Hematopoietic multipotent progenitor cell treated with erythropoietin and hydrocortisone succinate and interleukin-3 and kit ligand, for 17 days (in vitro differentiated cells): ENCODE measurements at regions not wholly inside any gene's neighbourhood (a gene's known extent, or its start where the extent isn't known, plus 50 kb on each side); places are given as distances from the start of the nearest gene placed in this dataset.

ENCODE experiments used
- DNase-seq: peaks from one replicate; pipeline ENCODE4 v3.0.0-alpha.2; 2015; ENCODE audit warnings: low spot score

DNA sequence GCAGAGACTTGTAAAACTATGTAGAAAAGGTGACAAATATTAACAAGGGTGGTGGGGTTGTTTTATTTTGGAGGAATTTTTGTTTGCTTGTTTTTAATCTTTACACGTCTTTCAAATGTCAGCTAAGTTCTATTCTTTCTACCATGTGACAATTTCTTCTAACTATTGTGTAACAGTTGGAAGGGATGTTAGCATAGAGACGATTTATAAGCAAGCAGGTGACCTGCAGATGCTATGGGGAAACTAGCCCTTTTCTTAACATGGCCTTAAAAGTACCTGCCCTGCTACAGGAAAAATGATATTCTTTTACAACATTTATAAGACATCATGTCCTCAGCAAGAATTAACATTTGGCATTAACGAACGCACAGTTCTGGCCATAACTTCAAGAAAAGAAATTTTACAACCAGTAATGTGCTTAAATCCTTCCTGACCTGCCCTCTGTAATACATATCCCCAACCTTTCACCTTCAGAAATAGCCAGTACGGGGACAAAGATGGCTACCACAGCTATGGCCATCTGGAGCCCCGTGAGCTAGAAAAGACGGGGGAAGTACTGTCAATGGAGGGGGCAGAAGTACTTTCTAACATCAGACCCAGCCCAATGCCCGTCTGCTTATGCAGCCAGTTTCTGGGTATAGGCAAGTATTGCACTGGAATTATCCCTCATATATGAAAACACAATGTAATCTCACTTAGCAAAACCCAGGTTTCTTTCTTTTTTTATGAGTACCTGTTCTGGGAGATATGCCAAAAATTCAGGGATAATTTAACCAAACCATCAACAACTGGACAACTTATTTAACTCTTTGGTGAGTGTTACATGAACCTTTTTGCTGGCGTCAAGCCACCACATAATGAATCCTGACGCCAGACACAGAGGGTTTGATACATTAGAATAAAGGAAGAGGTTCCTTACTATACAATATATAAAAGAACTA is 67.7 kb upstream of the NR2F2 start:
- no peak for DNase-seq

DNA sequence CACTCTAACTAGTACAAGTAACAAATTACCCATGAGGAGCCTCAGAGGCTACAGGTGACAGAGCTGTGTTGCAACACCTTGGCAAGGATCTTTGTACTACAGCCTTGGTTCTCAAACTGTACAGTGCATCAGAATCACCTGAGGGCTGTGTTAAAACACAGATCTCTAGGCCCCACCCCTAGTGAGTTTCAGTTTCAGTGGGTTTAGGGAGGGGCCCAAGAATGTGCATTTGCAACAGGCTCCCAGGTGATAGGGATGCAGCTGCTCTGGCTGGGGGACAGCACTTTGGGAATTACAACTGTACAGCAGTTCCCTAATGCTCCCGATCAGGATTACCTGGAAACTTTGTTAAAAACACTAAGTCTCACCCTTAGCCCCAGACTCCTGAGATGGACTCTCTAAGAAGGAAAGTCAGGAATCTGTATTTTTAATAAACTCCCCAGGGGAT is 66.1 kb upstream of the NR2F2 start:
- DNase-seq, result no peak

DNA sequence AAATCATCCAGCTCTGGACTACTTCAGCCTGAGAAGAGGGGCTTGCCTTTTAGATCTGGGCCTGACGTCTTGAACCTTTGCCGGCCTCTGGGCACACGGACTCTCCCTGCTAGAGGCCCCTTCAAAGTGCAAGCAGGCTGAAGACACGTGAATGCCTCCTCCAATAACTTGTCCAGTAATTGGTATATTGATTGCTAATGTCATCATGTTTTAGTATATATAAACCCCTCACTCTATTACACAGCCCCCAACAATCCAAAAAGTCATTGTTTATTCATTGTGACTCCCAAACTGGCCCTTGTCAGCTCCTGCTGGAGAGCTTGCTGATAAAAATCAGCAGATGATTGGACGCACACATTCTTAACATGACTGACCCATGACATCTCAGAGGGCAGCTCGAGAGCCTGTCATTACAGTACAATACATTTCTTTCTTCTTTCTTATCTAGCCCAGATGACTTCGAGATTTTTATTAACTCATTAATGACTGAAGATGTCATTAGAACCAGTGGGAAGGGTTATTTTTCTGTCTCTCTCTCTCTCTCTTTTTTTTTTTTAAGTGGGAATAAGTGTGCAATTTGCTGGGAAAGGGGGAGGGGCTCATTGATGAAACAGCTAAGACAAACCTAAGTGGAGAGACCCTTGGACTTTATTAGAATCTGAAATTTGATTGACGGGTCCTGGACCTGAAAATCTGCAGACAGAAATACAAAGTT is 65.5 kb upstream of the NR2F2 start:
- no peak for DNase-seq

GRCh38 chr15:96266456-96266855 is 64.0 kb upstream of the NR2F2 start:
- DNase-seq, result no peak

DNA sequence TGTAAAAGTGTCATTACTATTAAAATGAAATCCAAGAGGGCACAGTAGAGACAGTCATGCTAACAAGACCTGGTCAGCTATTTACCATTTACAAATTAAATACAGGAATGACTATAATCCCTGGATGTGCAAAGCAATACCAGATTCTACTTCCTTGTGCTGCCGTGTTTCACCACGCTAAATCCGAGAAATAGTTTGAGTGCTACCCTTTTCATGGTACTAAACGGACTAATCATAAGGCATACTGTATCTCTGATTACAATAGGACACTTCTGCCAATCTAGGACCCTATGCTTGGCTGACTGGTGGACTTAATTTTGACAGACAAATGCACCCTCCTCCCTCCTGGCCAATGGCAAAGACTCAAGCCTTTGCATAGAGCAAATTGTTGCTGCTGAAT is 63.0 kb upstream of the NR2F2 start:
- DNase-seq, result no peak

- DNase-seq, result no peak
Measured at GRCh38 chr15:96268442-96269204, 61.9 kb upstream of the NR2F2 start.

DNA sequence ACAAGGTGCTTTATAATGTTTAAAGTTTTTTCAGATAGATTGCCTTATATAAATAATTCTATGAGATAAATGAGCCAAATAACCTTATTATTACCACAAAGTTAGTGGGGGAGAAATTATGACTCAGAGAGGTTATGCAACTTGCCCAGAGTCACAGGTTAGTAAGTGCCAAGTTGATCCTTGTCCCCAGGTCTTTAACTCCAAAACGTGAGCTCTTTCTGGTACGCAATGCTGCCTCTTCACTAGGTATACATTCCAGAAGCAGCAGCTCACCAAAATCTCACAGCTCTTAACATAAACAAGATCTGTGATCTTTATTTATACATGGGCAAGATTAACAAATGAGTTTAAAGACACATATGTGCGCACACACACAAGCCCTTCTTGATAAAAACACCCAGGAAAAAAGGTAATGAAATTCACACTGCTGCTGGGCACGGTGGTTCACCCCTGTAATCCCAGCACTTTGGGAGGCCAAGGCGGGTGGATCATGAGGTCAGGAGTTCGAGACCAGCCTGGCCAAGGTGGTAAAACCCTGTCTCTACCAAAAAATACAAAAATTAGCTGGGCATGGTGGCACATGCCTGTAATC is 59.8 kb upstream of the NR2F2 start:
- no peak for DNase-seq

DNA sequence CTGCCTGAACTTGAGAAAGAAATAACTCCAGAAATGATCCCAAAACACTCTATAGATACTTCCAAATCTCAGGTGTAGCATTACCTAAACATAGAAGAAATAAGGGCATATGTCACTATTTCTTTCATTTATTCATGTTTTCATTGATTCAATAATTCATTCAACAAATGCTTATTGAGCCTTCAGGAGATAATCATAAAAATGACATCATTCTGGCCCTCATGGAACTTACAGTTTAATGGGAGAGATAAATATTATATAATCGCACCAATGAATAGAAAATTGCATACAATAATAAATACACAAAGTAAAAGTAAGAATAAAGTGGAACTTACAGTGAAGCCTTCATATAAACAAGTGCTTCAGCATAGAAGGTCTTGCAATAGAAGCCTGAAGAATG is 58.1 kb upstream of the NR2F2 start:
- no peak for DNase-seq

DNA sequence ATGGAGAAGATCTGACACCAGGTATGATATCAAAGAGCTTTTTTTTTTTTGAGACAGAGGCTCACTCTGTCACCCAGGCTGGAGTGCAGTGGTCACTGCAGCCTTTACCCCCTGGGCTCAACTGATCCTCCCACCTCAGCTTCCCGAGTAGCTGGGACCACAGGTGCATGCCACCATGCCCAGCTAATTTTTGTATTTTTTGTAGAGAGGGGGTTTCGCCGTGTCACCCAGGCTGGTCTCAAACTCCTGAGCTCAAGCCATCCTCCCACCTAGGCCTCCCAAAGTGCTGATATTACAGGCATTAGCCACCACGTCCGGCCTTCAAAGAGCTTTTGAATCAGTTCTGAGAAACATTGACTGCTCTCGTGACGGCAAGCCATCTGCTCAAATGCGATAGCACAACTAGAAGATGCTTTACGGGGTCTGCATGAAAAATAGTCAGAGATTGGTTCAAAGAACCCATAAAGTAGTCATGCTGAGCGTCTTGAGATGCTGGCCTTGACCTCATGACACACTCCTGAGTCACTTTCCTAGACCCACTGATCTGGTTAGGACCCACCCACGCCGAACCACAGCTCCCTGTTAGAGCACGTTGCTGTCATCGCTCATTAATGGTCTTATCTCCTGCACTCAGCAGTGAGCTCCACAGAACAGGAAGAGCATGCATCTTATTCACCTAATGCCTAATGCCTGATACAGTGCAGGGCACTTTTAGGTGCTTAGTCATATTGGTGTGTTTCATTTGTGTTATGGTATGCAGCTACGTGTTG is 57.0 kb upstream of the NR2F2 start:
- no peak for DNase-seq

DNA sequence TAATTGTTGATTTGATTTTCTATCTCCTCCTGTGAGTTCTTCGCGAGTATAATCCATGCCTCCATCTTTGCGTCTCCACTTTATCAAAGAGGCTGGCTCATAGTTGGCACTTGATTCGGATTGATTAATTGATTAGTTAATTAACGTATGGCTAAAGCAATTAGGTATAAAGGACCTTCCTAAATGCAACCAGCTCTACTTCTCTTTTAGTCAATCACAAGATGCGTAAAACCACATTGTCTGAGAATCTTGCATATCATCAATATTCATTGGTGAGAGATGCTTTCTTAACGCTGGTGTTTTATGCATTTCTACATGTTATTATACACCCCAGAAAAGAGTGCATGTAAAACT is 56.4 kb upstream of the NR2F2 start:
- DNase-seq, result no peak

- DNase-seq, result no peak
Measured at GRCh38 chr15:96274698-96275097, 55.8 kb upstream of the NR2F2 start.

DNA sequence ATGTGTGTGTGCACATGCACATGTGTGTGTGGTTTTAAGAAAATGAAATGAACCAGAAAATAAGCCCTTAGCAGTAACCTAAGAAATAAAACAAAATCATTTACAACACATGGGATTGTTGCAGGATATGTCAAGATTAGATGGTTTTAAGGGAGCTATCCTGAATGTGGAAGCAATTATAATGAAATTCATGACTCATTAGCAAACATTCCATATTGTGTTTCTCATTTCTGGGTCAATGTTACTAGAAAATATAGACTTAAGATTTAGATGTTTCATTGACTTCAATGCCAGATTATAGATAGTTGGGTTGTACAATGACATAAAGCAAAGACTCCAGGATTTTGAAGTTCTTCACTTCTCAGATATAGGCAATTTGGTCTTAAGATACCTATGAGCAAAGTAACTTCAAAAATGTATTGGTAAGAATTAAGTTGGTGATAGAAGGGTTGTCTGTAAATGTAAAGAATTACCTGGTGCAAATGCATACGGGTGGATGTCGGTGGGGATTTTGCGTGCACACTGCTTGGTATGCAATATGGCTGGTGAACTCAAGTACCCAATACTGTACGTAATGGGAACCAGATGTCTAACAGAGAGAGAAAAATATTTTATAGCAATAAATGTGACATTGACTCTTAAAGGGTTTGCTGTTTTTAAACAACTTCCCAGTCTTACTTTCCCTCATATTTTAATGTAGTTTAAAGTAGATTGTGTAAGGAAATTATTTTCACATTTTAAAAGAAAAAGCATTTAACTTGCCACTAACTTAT is 53.9 kb upstream of the NR2F2 start:
- no peak for DNase-seq
